ENCODE measurements at regions not wholly inside any gene's neighbourhood (a gene's known extent, or its start where the extent isn't known, plus 50 kb on each side); places are given as distances from the start of the nearest gene placed in this dataset.
"Not testable (repeated sequence)": the region's sequence is repeated elsewhere in the genome, so short reads cannot be mapped to it uniquely, and the experiment has no call there.

GRCh38 chr18:62629031-62629430 is 86.3 kb upstream of the PHLPP1 start:
- FAIRE-seq = no peak

GRCh38 chr18:62631173-62631572 is 84.2 kb upstream of the PHLPP1 start:
- no peak for FAIRE-seq
- no peak for DNase-seq (ENCODE audit: insufficient read length, low spot score)

More at GRCh38 chr18:62629031-62629430, 86.3 kb upstream of the PHLPP1 start:
- no peak for DNase-seq (ENCODE audit: insufficient read length, low spot score)

GRCh38 chr18:62632788-62633455 is 82.4 kb upstream of the PHLPP1 start:
- DNase-seq (ENCODE audit: insufficient read length, low spot score) (no peak), FAIRE-seq (no peak)

GRCh38 chr18:62634458-62634857 is 80.9 kb upstream of the PHLPP1 start:
- FAIRE-seq = no peak
- no peak for DNase-seq (ENCODE audit: insufficient read length, low spot score)

- DNase-seq (ENCODE audit: insufficient read length, low spot score) = no peak
- no peak for FAIRE-seq
These were observed 80.2 kb upstream of the PHLPP1 start for GRCh38 chr18:62634979-62635630.

GRCh38 chr18:62637403-62637802 is 77.9 kb upstream of the PHLPP1 start:
- DNase-seq (ENCODE audit: insufficient read length, low spot score) = no peak
- FAIRE-seq = no peak

GRCh38 chr18:62637807-62638687 is 77.3 kb upstream of the PHLPP1 start:
- peak; percentile 23 for FAIRE-seq

GRCh38 chr18:62643181-62643580 is 72.2 kb upstream of the PHLPP1 start:
- FAIRE-seq (no peak), DNase-seq (ENCODE audit: insufficient read length, low spot score) (no peak)

More at GRCh38 chr18:62637807-62638687, 77.3 kb upstream of the PHLPP1 start:
- peak; percentile 58 for DNase-seq (ENCODE audit: insufficient read length, low spot score)

- FAIRE-seq (no peak), DNase-seq (ENCODE audit: insufficient read length, low spot score) (no peak)
These were observed 70.6 kb upstream of the PHLPP1 start for GRCh38 chr18:62644773-62645172.

GRCh38 chr18:62647179-62647578 is 68.2 kb upstream of the PHLPP1 start:
- no peak for DNase-seq (ENCODE audit: insufficient read length, low spot score)
- no peak for FAIRE-seq

- DNase-seq (ENCODE audit: insufficient read length, low spot score) (no peak), FAIRE-seq (no peak)
These were observed 67.2 kb upstream of the PHLPP1 start for GRCh38 chr18:62648045-62648678.

GRCh38 chr18:62651276-62652056 is 63.9 kb upstream of the PHLPP1 start:
- no peak for DNase-seq (ENCODE audit: insufficient read length, low spot score)
- peak; percentile 86 for FAIRE-seq

GRCh38 chr18:62652057-62652629 is 63.2 kb upstream of the PHLPP1 start:
- peak; percentile 80 for FAIRE-seq
- not testable (repeated sequence) for DNase-seq (ENCODE audit: insufficient read length, low spot score)

- FAIRE-seq = no peak
- DNase-seq (ENCODE audit: insufficient read length, low spot score) = no peak
These were observed 59.7 kb upstream of the PHLPP1 start for GRCh38 chr18:62655520-62656219.

- FAIRE-seq (no peak), DNase-seq (ENCODE audit: insufficient read length, low spot score) (no peak)
These were observed 57.3 kb upstream of the PHLPP1 start for GRCh38 chr18:62658028-62658427.

- FAIRE-seq = no peak
- no peak for DNase-seq (ENCODE audit: insufficient read length, low spot score)
These were observed 55.6 kb upstream of the PHLPP1 start for GRCh38 chr18:62659698-62660097.

GRCh38 chr18:62660691-62661090 is 54.6 kb upstream of the PHLPP1 start:
- no peak for DNase-seq (ENCODE audit: insufficient read length, low spot score)
- no peak for FAIRE-seq

- DNase-seq (ENCODE audit: insufficient read length, low spot score) = no peak
- peak; percentile 71 for FAIRE-seq
These were observed 51.5 kb upstream of the PHLPP1 start for GRCh38 chr18:62663731-62664336.

- FAIRE-seq = no peak
- DNase-seq (ENCODE audit: insufficient read length, low spot score) = no peak
These were observed 50.9 kb upstream of the PHLPP1 start for GRCh38 chr18:62664414-62664813.

Data from GM19239 (cell line).